ENCODE measurements at regions not wholly inside any gene's neighbourhood (a gene's known extent, or its start where the extent isn't known, plus 50 kb on each side); places are given as distances from the start of the nearest gene placed in this dataset.

- Mint-ChIP-seq H3K27me3 (peaks cover 5% of the 10 kb centered on the region), H3K27ac (no peak overlapping the region), H3K9me3 (no peaks in the 10 kb centered on the region), H3K4me1 (ENCODE audit: low read depth) (no peaks in the 10 kb centered on the region), H3K4me3 (no peak overlapping the region), H3K36me3 (ENCODE audit: low read depth) (no peaks in the 10 kb centered on the region)
- ChIA-PET CTCF (no interaction called here), POLR2A (no interaction called here)
- ATAC-seq (no peak), DNase-seq (no peak)
- TF ChIP-seq, protein P1, sequence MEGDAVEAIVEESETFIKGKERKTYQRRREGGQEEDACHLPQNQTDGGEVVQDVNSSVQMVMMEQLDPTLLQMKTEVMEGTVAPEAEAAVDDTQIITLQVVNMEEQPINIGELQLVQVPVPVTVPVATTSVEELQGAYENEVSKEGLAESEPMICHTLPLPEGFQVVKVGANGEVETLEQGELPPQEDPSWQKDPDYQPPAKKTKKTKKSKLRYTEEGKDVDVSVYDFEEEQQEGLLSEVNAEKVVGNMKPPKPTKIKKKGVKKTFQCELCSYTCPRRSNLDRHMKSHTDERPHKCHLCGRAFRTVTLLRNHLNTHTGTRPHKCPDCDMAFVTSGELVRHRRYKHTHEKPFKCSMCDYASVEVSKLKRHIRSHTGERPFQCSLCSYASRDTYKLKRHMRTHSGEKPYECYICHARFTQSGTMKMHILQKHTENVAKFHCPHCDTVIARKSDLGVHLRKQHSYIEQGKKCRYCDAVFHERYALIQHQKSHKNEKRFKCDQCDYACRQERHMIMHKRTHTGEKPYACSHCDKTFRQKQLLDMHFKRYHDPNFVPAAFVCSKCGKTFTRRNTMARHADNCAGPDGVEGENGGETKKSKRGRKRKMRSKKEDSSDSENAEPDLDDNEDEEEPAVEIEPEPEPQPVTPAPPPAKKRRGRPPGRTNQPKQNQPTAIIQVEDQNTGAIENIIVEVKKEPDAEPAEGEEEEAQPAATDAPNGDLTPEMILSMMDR (IDR thresholded peaks at IDR 0.05): no peak
- intact Hi-C loops (cut with micrococcal nuclease): no loop called here
These were observed 61.0 kb upstream of the DAPK1 start for GRCh38 chr9:87436716-87437115.

DNA sequence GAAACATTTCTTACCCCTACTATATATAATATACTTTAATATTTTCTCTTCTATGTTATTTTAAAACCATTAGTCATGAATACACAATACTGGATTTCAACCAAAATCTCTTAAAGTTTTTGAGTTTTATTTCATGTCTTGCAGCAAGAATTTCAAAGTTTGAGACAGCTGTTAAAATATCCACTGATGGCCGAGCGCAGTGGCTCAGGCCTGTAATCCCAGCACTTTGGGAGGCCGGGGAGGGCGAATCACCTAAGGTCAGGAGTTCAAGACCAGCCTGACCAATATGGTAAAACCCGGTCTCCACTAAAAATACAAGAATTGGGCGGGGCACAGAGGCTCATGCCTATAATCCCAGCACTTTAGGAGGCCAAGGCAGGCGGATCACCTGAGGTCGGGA, 59.7 kb upstream of the DAPK1 start:
- no peaks in the 10 kb centered on the region for H3K9me3 Mint-ChIP-seq
- H3K27me3 Mint-ChIP-seq: peaks cover 3% of the 10 kb centered on the region
- no peak for ATAC-seq
- CTCF ChIA-PET: no interaction called here
- H3K36me3 Mint-ChIP-seq (ENCODE audit: low read depth): no peaks in the 10 kb centered on the region
- H3K4me3 Mint-ChIP-seq: no peak overlapping the region
- POLR2A ChIA-PET: no interaction called here
- intact Hi-C loops (cut with micrococcal nuclease): no loop called here
- no peaks in the 10 kb centered on the region for H3K4me1 Mint-ChIP-seq (ENCODE audit: low read depth)
- H3K27ac Mint-ChIP-seq: no peak overlapping the region
- TF ChIP-seq, protein P1 (IDR thresholded peaks at IDR 0.05): no peak
- no peak for DNase-seq

- CTCF ChIA-PET: no interaction called here
- intact Hi-C loops (cut with micrococcal nuclease): no loop called here
- Mint-ChIP-seq H3K36me3 (ENCODE audit: low read depth) (no peaks in the 10 kb centered on the region), H3K9me3 (no peaks in the 10 kb centered on the region), H3K4me1 (ENCODE audit: low read depth) (peaks cover 3% of the 10 kb centered on the region), H3K27ac (no peak overlapping the region), H3K27me3 (peaks cover 3% of the 10 kb centered on the region), H3K4me3 (no peak overlapping the region)
- TF ChIP-seq, protein P1 (IDR thresholded peaks at IDR 0.05): no peak
- no peak for ATAC-seq
- DNase-seq: no peak
- POLR2A ChIA-PET: no interaction called here
These were observed 56.4 kb upstream of the DAPK1 start for GRCh38 chr9:87441251-87441650.

- ChIA-PET POLR2A (no interaction called here), CTCF (no interaction called here)
- no peaks in the 10 kb centered on the region for H3K36me3 Mint-ChIP-seq (ENCODE audit: low read depth)
- H3K4me1 Mint-ChIP-seq (ENCODE audit: low read depth): peaks cover 3% of the 10 kb centered on the region
- ATAC-seq (no peak), DNase-seq (no peak)
- TF ChIP-seq, protein P1 (IDR thresholded peaks at IDR 0.05): no peak
- H3K27me3 Mint-ChIP-seq: no peaks in the 10 kb centered on the region
- intact Hi-C loops (cut with micrococcal nuclease): no loop called here
- no peak overlapping the region for H3K4me3 Mint-ChIP-seq
- H3K9me3 Mint-ChIP-seq: no peaks in the 10 kb centered on the region
- H3K27ac Mint-ChIP-seq: no peak overlapping the region
These were observed 55.2 kb upstream of the DAPK1 start for GRCh38 chr9:87442451-87442850.

DNA sequence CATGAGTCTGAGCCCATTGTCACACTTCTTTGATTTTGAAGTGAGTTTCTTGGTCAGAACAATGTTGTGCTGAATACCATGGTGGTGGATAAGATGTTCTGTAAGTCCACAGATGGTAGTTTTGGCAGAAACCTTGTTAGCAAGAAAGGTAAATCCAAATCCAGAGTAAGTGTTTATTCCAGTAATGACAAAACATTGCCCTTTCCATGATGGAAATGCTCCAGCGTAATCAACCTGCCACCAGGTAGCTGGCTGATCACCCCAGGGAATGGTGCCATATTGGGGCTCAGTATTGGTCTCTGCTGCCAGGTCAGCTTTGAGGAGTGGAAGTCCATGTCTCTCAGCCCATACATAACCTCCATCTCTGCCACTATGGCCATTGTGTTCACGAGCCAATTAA, 54.7 kb upstream of the DAPK1 start:
- no peaks in the 10 kb centered on the region for H3K27me3 Mint-ChIP-seq
- ChIA-PET POLR2A (no interaction called here), CTCF (no interaction called here)
- intact Hi-C loops (cut with micrococcal nuclease): no loop called here
- no peak for ATAC-seq
- peaks cover 3% of the 10 kb centered on the region for H3K4me1 Mint-ChIP-seq (ENCODE audit: low read depth)
- no peak for DNase-seq
- no peaks in the 10 kb centered on the region for H3K36me3 Mint-ChIP-seq (ENCODE audit: low read depth)
- no peaks in the 10 kb centered on the region for H3K9me3 Mint-ChIP-seq
- H3K4me3 Mint-ChIP-seq: no peak overlapping the region
- no peak overlapping the region for H3K27ac Mint-ChIP-seq
- TF ChIP-seq, protein P1 (IDR thresholded peaks at IDR 0.05): no peak

Data from activated CD8-positive, alpha-beta T cell treated with anti-CD3 and anti-CD28 coated beads for 36 hours (primary cell).